Activated T-helper 17 cell treated with anti-CD3 and anti-CD28 coated beads, Interleukin-2, amount 50 U/mL, for 72 hours (primary cell): ENCODE measurements at regions not wholly inside any gene's neighbourhood (a gene's known extent, or its start where the extent isn't known, plus 50 kb on each side); places are given as distances from the start of the nearest gene placed in this dataset.

Experiments
- ATAC-seq: fragments of 150-1000 bp; cut with Tn5 transposase; replicated peaks from 2 replicates; pipeline ENCODE4 v1.10.0; 2021; ENCODE audit warnings: mild to moderate bottlenecking, moderate library complexity
- H3K27ac Mint-ChIP-seq: one replicate; pipeline ENCODE4 v1.8.0; 2022; ENCODE audit warnings: mixed read lengths
- H3K27me3 Mint-ChIP-seq: one replicate; pipeline ENCODE4 v1.8.0; 2022; ENCODE audit warnings: mixed read lengths
- H3K36me3 Mint-ChIP-seq: one replicate; pipeline ENCODE4 v1.8.0; 2022; ENCODE audit warnings: low read depth, mild to moderate bottlenecking, mixed read lengths
- H3K4me1 Mint-ChIP-seq: one replicate; pipeline ENCODE4 v1.8.0; 2022; ENCODE audit warnings: mixed read lengths
- H3K4me3 Mint-ChIP-seq: one replicate; pipeline ENCODE4 v1.8.0; 2022; ENCODE audit warnings: mild to moderate bottlenecking, mixed read lengths
- H3K9me3 Mint-ChIP-seq: one replicate; pipeline ENCODE4 v1.8.0; 2022; ENCODE audit warnings: mixed read lengths

GRCh38 chr7:34240417-34240816, 335.1 kb downstream of the BMPER start:
- H3K9me3 Mint-ChIP-seq, result peaks cover 3% of the 10 kb centered on the region
- H3K36me3 Mint-ChIP-seq, result no peaks in the 10 kb centered on the region
- H3K27me3 Mint-ChIP-seq, result no peaks in the 10 kb centered on the region
- no peak for ATAC-seq
- H3K27ac Mint-ChIP-seq, result no peak overlapping the region
- H3K4me3 Mint-ChIP-seq, result no peak overlapping the region
- no peaks in the 10 kb centered on the region for H3K4me1 Mint-ChIP-seq

- Mint-ChIP-seq H3K4me3 (no peak overlapping the region), H3K27me3 (no peaks in the 10 kb centered on the region), H3K36me3 (no peaks in the 10 kb centered on the region), H3K4me1 (no peaks in the 10 kb centered on the region), H3K27ac (no peak overlapping the region), H3K9me3 (peaks cover 3% of the 10 kb centered on the region)
- ATAC-seq, result no peak
Observed at GRCh38 chr7:34242391-34242790, 337.1 kb downstream of the BMPER start.

GRCh38 chr7:34245246-34245645, 339.9 kb downstream of the BMPER start:
- Mint-ChIP-seq H3K36me3 (no peaks in the 10 kb centered on the region), H3K27ac (no peak overlapping the region), H3K9me3 (peaks cover 3% of the 10 kb centered on the region), H3K4me3 (no peak overlapping the region), H3K4me1 (no peaks in the 10 kb centered on the region), H3K27me3 (no peaks in the 10 kb centered on the region)
- no peak for ATAC-seq

GRCh38 chr7:34247468-34247867, 342.1 kb downstream of the BMPER start:
- no peaks in the 10 kb centered on the region for H3K36me3 Mint-ChIP-seq
- peaks cover 3% of the 10 kb centered on the region for H3K9me3 Mint-ChIP-seq
- H3K4me3 Mint-ChIP-seq, result no peak overlapping the region
- no peak overlapping the region for H3K27ac Mint-ChIP-seq
- H3K4me1 Mint-ChIP-seq, result no peaks in the 10 kb centered on the region
- ATAC-seq, result no peak
- H3K27me3 Mint-ChIP-seq, result no peaks in the 10 kb centered on the region

GRCh38 chr7:34249192-34249591, 343.9 kb downstream of the BMPER start:
- H3K36me3 Mint-ChIP-seq, result no peaks in the 10 kb centered on the region
- no peak for ATAC-seq
- no peak overlapping the region for H3K27ac Mint-ChIP-seq
- no peak overlapping the region for H3K4me3 Mint-ChIP-seq
- no peaks in the 10 kb centered on the region for H3K27me3 Mint-ChIP-seq
- H3K9me3 Mint-ChIP-seq, result no peaks in the 10 kb centered on the region
- no peaks in the 10 kb centered on the region for H3K4me1 Mint-ChIP-seq

GRCh38 chr7:34260279-34260678, 354.9 kb downstream of the BMPER start:
- H3K9me3 Mint-ChIP-seq, result no peaks in the 10 kb centered on the region
- ATAC-seq, result no peak
- H3K36me3 Mint-ChIP-seq, result no peaks in the 10 kb centered on the region
- no peaks in the 10 kb centered on the region for H3K4me1 Mint-ChIP-seq
- no peak overlapping the region for H3K27ac Mint-ChIP-seq
- no peaks in the 10 kb centered on the region for H3K27me3 Mint-ChIP-seq
- no peak overlapping the region for H3K4me3 Mint-ChIP-seq

- ATAC-seq, result no peak
- Mint-ChIP-seq H3K4me3 (no peak overlapping the region), H3K27ac (no peak overlapping the region), H3K4me1 (no peaks in the 10 kb centered on the region), H3K27me3 (no peaks in the 10 kb centered on the region), H3K9me3 (no peaks in the 10 kb centered on the region), H3K36me3 (no peaks in the 10 kb centered on the region)
Observed at GRCh38 chr7:34263168-34263567, 357.8 kb downstream of the BMPER start.

- no peaks in the 10 kb centered on the region for H3K4me1 Mint-ChIP-seq
- peaks cover 5% of the 10 kb centered on the region for H3K9me3 Mint-ChIP-seq
- H3K4me3 Mint-ChIP-seq, result no peak overlapping the region
- ATAC-seq, result no peak
- no peak overlapping the region for H3K27ac Mint-ChIP-seq
- no peaks in the 10 kb centered on the region for H3K36me3 Mint-ChIP-seq
- peaks cover 4% of the 10 kb centered on the region for H3K27me3 Mint-ChIP-seq
Observed at GRCh38 chr7:34269084-34269483, 363.7 kb downstream of the BMPER start.

- no peak for ATAC-seq
- H3K4me3 Mint-ChIP-seq, result no peak overlapping the region
- H3K4me1 Mint-ChIP-seq, result no peaks in the 10 kb centered on the region
- peaks cover 4% of the 10 kb centered on the region for H3K27me3 Mint-ChIP-seq
- no peaks in the 10 kb centered on the region for H3K36me3 Mint-ChIP-seq
- H3K27ac Mint-ChIP-seq, result no peak overlapping the region
- peaks cover 5% of the 10 kb centered on the region for H3K9me3 Mint-ChIP-seq
Observed at GRCh38 chr7:34275624-34276023, 370.3 kb downstream of the BMPER start.

GRCh38 chr7:34277016-34277802, 371.9 kb downstream of the BMPER start:
- Mint-ChIP-seq H3K4me3 (no peak overlapping the region), H3K36me3 (no peaks in the 10 kb centered on the region), H3K4me1 (no peaks in the 10 kb centered on the region), H3K27ac (no peak overlapping the region), H3K27me3 (no peaks in the 10 kb centered on the region), H3K9me3 (no peaks in the 10 kb centered on the region)
- ATAC-seq, result no peak

- H3K9me3 Mint-ChIP-seq, result no peaks in the 10 kb centered on the region
- no peak overlapping the region for H3K4me3 Mint-ChIP-seq
- no peaks in the 10 kb centered on the region for H3K36me3 Mint-ChIP-seq
- H3K4me1 Mint-ChIP-seq, result no peaks in the 10 kb centered on the region
- no peak overlapping the region for H3K27ac Mint-ChIP-seq
- ATAC-seq, result no peak
- no peaks in the 10 kb centered on the region for H3K27me3 Mint-ChIP-seq
Observed at GRCh38 chr7:34277803-34278199, 372.5 kb downstream of the BMPER start.

GRCh38 chr7:34281260-34281659, 375.9 kb downstream of the BMPER start:
- no peaks in the 10 kb centered on the region for H3K36me3 Mint-ChIP-seq
- H3K4me1 Mint-ChIP-seq, result no peaks in the 10 kb centered on the region
- no peak for ATAC-seq
- no peaks in the 10 kb centered on the region for H3K9me3 Mint-ChIP-seq
- no peak overlapping the region for H3K4me3 Mint-ChIP-seq
- H3K27me3 Mint-ChIP-seq, result no peaks in the 10 kb centered on the region
- H3K27ac Mint-ChIP-seq, result no peak overlapping the region

- Mint-ChIP-seq H3K36me3 (no peaks in the 10 kb centered on the region), H3K27ac (no peak overlapping the region), H3K27me3 (no peaks in the 10 kb centered on the region), H3K4me3 (no peak overlapping the region), H3K4me1 (no peaks in the 10 kb centered on the region), H3K9me3 (no peaks in the 10 kb centered on the region)
- no peak for ATAC-seq
Observed at GRCh38 chr7:34282271-34282670, 375.7 kb upstream of the NPSR1 start.

GRCh38 chr7:34296663-34297062, 361.4 kb upstream of the NPSR1 start:
- Mint-ChIP-seq H3K36me3 (no peaks in the 10 kb centered on the region), H3K27me3 (no peaks in the 10 kb centered on the region), H3K9me3 (no peaks in the 10 kb centered on the region), H3K27ac (no peak overlapping the region), H3K4me3 (no peak overlapping the region), H3K4me1 (no peaks in the 10 kb centered on the region)
- no peak for ATAC-seq

GRCh38 chr7:34298492-34299013, 359.5 kb upstream of the NPSR1 start:
- H3K4me1 Mint-ChIP-seq, result no peaks in the 10 kb centered on the region
- no peak overlapping the region for H3K4me3 Mint-ChIP-seq
- H3K27me3 Mint-ChIP-seq, result no peaks in the 10 kb centered on the region
- H3K27ac Mint-ChIP-seq, result no peak overlapping the region
- no peaks in the 10 kb centered on the region for H3K9me3 Mint-ChIP-seq
- no peak for ATAC-seq
- H3K36me3 Mint-ChIP-seq, result no peaks in the 10 kb centered on the region
